Bronchial epithelial cell (primary cell): ENCODE measurements at regions not wholly inside any gene's neighbourhood (a gene's known extent, or its start where the extent isn't known, plus 50 kb on each side); places are given as distances from the start of the nearest gene placed in this dataset.

Experiments
- DNase-seq: peaks from one replicate; pipeline ENCODE4 v3.0.0-alpha.2; 2010; ENCODE audit warnings: low read depth
- FAIRE-seq: peaks from 2 replicates; lab custom pipeline; 2011; peaks lifted over from hg19 to GRCh38; lab: Jason Lieb, UNC
- H3K27me3 ChIP-seq: 2 replicates; pipeline ENCODE4 v1.5.1; 2011; ENCODE audit warnings: low read length; ENCODE audit not compliant: control insufficient read depth, insufficient read depth
- H3K36me3 ChIP-seq: 2 replicates; pipeline ENCODE4 v1.5.1; 2011; ENCODE audit warnings: low read length; ENCODE audit not compliant: control insufficient read depth, insufficient read depth
- H3K4me3 ChIP-seq: 2 replicates; pipeline ENCODE4 v1.5.1; 2011; ENCODE audit warnings: mild to moderate bottlenecking, low read depth, low read length, control low read depth
- TF ChIP-seq, protein P1 (sequence below): IDR thresholded peaks from 2 replicates; pipeline ENCODE4 v1.5.1; 2011; ENCODE audit warnings: mild to moderate bottlenecking, moderate library complexity, low read length, control low read depth, inconsistent platforms; ENCODE audit not compliant: insufficient read depth, severe bottlenecking

DNA sequence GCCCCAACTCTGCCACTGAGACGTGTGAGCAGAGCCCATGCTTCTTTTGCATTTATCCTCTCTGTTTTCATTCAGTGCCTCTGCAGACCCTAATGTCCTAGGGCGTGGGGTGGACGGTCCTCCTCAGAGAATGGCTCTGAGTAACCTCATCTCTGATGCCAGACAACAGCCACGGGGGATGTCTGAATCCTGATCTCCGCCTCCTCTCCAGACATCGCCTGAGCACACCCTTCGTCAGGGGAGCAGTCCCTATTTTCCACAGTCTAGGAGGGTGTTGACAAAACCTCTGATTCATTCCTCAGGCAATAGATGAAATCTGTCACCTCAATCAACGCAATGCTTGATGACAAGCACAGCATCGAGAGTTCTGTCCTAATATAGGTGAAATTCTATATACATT is 109.2 kb upstream of the DYRK2 start:
- DNase-seq (no peak), FAIRE-seq (no peak)
- TF ChIP-seq, protein P1, sequence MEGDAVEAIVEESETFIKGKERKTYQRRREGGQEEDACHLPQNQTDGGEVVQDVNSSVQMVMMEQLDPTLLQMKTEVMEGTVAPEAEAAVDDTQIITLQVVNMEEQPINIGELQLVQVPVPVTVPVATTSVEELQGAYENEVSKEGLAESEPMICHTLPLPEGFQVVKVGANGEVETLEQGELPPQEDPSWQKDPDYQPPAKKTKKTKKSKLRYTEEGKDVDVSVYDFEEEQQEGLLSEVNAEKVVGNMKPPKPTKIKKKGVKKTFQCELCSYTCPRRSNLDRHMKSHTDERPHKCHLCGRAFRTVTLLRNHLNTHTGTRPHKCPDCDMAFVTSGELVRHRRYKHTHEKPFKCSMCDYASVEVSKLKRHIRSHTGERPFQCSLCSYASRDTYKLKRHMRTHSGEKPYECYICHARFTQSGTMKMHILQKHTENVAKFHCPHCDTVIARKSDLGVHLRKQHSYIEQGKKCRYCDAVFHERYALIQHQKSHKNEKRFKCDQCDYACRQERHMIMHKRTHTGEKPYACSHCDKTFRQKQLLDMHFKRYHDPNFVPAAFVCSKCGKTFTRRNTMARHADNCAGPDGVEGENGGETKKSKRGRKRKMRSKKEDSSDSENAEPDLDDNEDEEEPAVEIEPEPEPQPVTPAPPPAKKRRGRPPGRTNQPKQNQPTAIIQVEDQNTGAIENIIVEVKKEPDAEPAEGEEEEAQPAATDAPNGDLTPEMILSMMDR, result no peak
- no peaks in the 10 kb centered on the region for H3K27me3 ChIP-seq
- H3K4me3 ChIP-seq, result no peak overlapping the region
- no peaks in the 10 kb centered on the region for H3K36me3 ChIP-seq

DNA sequence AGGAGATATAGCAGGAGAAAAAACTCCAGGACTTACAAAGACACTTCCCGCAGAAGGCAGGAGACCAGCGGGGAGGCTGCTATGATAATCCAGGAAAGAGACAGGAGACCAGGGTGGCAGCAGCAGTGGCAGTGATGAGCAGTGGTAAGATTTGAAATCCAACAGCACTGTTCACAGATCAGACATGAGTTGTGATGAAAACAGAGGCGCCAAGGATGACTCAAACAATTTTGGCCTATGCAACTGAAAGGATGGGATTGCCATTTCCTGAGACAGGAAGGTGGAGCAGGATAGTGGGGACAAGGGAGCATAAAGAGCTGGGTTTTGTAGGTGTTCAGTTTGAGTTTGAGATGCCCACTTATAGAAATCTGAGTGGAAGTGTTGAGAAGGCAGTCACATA is 108.6 kb upstream of the DYRK2 start:
- no peaks in the 10 kb centered on the region for H3K36me3 ChIP-seq
- no peak overlapping the region for H3K4me3 ChIP-seq
- DNase-seq, result peak; percentile 71
- FAIRE-seq, result no peak
- TF ChIP-seq, protein P1, result no peak
- no peaks in the 10 kb centered on the region for H3K27me3 ChIP-seq

DNA sequence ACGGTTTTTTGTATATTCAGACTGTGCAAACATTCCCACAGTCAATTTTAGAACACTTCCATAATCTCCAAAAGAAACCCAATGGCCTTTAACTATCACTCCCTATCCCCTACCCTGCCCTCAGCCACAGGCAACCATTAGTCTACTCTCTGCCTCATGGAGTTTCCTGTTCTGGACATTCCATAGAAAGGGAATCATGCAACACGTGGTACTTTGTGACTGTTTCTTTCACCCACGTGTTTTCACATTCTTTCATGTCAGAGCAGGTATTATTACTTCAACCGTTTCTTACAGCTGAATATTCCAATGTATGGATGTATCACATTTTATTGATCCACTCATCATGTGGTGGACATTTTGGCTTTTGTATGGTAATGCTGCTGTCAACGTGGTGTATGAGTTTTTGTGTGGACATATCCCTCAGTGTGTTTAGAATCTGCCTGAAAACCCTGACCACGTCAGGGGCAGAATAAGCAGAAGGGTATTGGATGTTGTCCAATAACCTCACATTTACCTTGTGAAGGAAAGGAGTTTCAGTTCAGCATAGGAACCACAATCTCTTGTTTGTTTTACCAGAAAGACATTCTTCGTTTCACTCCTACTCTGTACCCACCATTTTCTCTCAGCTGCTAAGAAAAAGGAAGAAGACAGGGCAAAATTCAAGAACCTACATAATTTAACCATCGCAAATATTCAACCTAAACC is 107.5 kb upstream of the DYRK2 start:
- TF ChIP-seq, protein P1, result no peak
- H3K4me3 ChIP-seq, result no peak overlapping the region
- peak; percentile 84 for FAIRE-seq
- DNase-seq, result peak; percentile 95
- peaks cover 1% of the 10 kb centered on the region for H3K27me3 ChIP-seq
- H3K36me3 ChIP-seq, result no peaks in the 10 kb centered on the region

DNA sequence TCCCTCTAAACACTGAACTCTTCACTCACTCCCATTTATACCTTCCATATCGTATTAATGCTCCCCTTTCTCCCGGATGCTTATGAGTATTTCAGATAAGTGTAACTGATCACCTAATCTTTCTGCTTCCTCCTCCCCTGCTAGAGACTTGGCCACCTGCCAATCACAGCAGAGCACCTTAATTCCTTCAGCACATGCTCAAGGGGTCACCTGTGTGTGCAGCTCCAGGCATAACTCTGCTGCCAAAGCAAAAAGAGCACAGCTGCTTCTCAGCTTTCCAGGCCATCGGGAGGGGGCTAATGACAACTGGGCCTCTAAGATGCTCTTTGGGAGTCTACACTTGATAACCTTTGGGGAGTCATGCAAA is 106.9 kb upstream of the DYRK2 start:
- DNase-seq (peak; percentile 18), FAIRE-seq (no peak)
- H3K36me3 ChIP-seq, result no peaks in the 10 kb centered on the region
- H3K4me3 ChIP-seq, result no peak overlapping the region
- peaks cover 1% of the 10 kb centered on the region for H3K27me3 ChIP-seq
- TF ChIP-seq, protein P1, result no peak

DNA sequence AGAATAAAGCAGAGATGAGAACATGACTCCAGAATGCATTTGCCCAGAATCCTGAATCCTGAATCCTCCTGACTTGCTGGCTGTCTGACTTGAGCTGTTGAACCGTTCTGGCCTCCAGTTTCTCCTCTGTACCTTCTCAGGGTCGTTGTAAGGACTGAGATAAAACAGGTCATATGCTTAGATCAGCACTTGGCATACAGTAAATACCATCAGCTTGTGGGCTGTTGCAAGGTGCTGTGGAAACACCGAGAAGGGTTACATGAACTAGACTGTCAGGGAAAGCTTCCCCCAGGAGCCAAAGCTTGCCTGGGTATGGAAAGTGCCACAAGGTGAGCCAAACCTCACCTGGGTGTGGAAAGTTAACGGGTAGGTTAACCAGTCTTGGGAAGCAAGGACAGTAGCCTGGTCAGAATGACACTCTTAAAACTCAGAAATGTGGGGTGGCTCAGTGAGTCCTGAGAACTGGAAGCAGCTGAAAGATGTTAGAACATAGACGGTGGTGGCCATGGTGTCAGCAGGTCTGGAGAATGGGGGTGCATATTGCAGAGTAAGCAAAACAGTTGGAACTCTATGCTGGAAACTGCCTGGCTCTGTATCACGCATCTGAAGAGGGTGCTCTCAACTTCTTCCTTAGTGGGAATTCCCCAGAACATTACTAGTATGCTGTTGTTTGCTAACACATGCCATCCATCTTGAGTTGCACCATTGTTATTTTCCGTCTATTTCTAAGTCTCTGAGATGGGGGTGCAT is 105.3 kb upstream of the DYRK2 start:
- Histone ChIP-seq H3K27me3 (peaks cover 1% of the 10 kb centered on the region), H3K36me3 (no peaks in the 10 kb centered on the region), H3K4me3 (no peak overlapping the region)
- no peak for DNase-seq
- FAIRE-seq, result no peak
- TF ChIP-seq, protein P1, result no peak
